ENCODE measurements at regions not wholly inside any gene's neighbourhood (a gene's known extent, or its start where the extent isn't known, plus 50 kb on each side); places are given as distances from the start of the nearest gene placed in this dataset.
"Not testable (repeated sequence)": the region's sequence is repeated elsewhere in the genome, so short reads cannot be mapped to it uniquely, and the experiment has no call there.

- no peak for DNase-seq
Observed at GRCh38 chr13:81409284-81409683, 1068.4 kb upstream of the SPRY2 start.

- DNase-seq: no peak
Observed at GRCh38 chr13:81408647-81409046, 1067.7 kb upstream of the SPRY2 start.

- DNase-seq: no peak
Observed at GRCh38 chr13:81406639-81407292, 1065.8 kb upstream of the SPRY2 start.

DNA sequence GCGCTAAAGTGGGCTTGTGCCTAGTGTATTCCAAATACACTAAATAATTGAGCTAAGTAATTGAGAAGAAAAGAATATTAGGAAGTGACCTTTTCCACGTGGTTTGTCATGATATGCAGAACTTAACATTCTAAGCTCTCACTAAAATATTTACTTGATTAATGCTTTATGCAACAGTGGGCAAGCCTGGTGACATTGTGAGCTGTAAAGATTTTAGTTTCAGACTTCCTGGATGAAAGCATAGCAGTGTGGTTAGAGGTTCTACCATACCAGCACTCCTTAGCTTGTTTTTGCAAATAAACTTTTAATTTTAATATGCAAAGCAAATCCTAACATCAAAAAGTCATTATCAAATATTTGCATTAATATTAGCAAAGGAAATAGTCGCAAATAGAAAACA, 1065.1 kb upstream of the SPRY2 start:
- no peak for DNase-seq

- DNase-seq: no peak
Observed at GRCh38 chr13:81396192-81396591, 1055.3 kb upstream of the SPRY2 start.

- DNase-seq: no peak
Observed at GRCh38 chr13:81395368-81395767, 1054.4 kb upstream of the SPRY2 start.

- no peak for DNase-seq
Observed at GRCh38 chr13:81394640-81395039, 1053.7 kb upstream of the SPRY2 start.

GRCh38 chr13:81393721-81394120, 1052.8 kb upstream of the SPRY2 start:
- DNase-seq: no peak

GRCh38 chr13:81393110-81393509, 1052.2 kb upstream of the SPRY2 start:
- DNase-seq: no peak

- no peak for DNase-seq
Observed at GRCh38 chr13:81388400-81388799, 1047.5 kb upstream of the SPRY2 start.

- no peak for DNase-seq
Observed at GRCh38 chr13:81383444-81383843, 1042.5 kb upstream of the SPRY2 start.

DNA sequence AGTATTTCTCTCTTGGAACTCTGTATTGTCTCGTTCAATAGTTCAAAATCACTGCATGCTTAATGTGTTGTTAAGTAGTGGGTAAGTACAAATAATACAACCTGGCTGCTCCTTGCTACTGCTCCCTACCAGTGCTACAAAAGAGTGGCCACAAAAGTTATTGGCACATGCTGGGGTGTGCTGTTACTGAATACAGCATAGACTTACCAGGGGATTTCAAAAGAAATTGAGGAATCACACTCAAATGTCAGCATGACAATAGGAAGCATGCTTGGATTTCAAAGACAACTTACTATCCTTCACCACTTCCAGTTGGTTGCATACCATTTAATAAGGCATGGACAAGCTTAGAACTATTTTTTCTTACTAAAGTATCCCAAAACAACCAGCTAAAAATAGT, 1041.3 kb upstream of the SPRY2 start:
- no peak for DNase-seq

DNA sequence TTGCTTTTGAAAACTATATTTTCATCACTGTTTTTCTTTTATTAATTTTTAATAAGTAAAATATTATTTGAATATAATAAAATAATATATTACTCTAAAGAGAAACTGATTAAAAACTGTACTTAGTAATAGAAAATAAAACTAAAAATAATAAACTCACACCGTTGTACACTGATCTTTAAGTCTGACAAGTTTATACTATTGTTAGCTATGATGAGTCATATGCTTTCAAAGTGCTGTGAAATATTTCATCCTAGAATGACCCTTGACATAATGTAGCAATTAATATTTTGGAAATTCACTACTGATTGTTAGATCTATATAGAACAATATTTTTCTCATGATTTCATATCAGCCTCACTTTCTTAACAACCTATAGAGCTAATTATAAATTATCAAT, 1040.6 kb upstream of the SPRY2 start:
- no peak for DNase-seq

GRCh38 chr13:81379183-81379582, 1038.3 kb upstream of the SPRY2 start:
- no peak for DNase-seq

- no peak for DNase-seq
Observed at GRCh38 chr13:81377921-81378320, 1037.0 kb upstream of the SPRY2 start.

DNA sequence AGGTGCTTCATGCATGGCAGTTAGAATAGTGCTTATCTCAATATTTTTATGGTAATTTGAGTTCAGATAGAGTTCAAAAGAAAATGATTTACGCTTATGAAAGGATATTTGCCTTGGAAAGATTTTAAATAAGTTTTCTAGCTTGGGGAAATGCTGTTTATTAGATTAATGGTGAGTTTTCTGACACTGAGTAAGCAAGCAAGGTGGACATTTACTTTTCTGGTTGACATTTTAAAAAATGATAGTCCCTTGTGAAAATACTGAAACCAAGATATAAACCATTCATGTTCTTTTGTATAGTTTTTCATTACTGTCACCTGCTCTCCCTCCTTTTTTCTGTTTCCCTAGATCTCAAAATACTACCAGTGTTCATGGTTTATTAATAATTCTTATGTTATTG, 1034.8 kb upstream of the SPRY2 start:
- DNase-seq: no peak

- DNase-seq: not testable (repeated sequence)
Observed at GRCh38 chr13:81362711-81363110, 1021.8 kb upstream of the SPRY2 start.

DNA sequence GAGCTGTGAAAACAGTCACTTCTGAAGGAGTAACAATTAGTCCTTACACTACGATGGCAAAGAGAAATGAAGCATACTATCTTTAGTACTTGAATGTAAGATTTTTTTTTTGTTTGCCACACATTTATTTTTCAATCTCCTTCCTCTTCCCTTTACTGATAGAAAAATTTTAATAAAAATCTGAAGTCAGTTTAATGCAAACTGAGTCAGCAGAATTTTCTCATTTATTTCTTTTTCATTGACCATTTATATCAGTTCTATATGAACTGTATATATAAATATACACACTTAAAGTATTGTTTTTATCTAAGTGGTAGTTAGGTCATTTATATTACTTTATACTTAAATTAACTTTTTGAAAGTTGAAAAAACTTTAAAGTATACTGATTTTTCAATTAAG, 1009.1 kb upstream of the SPRY2 start:
- no peak for DNase-seq

GRCh38 chr13:81340118-81341069, 999.5 kb upstream of the SPRY2 start:
- DNase-seq: not testable (repeated sequence)

GRCh38 chr13:81339666-81340065, 998.7 kb upstream of the SPRY2 start:
- DNase-seq: not testable (repeated sequence)

- no peak for DNase-seq
Observed at GRCh38 chr13:81334481-81334880, 993.6 kb upstream of the SPRY2 start.

GRCh38 chr13:81326913-81327312, 986.0 kb upstream of the SPRY2 start:
- no peak for DNase-seq

DNA sequence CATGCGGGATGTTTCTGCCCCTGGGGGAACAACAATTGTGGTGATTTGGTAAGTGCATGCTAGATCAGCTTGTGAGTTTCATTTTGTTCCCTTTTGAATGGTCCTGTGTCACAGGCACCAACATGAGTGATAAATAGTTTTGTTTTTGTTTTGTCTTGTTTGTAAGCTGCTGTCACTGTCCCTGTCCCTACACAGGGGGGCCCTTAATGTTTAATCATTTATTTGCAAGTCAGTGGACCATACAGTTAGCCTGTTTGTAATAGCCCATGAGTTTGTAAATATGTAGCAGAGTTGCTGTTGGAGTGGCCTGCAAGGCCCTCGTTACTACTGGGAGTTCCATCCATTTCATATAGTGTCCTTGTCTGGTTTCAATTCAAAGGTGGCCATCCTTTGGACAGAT, 979.6 kb upstream of the SPRY2 start:
- no peak for DNase-seq

- DNase-seq: no peak
Observed at GRCh38 chr13:81319351-81319750, 978.4 kb upstream of the SPRY2 start.

Data from NCI-H2107 (cell line).